HCT116 (cell line): ENCODE measurements at regions not wholly inside any gene's neighbourhood (a gene's known extent, or its start where the extent isn't known, plus 50 kb on each side); places are given as distances from the start of the nearest gene placed in this dataset.

ENCODE experiments used
- ATAC-seq: fragments of 200-7000 bp; cut with Tn5 transposase; 2 replicates; pipeline ENCODE4 v1.9.1; 2020; ENCODE audit warnings: mild to moderate bottlenecking, moderate library complexity
- BruUV-seq: library from RNA; stranded (reverse); fragments of 400-500 nt; replicated peaks from 2 replicates; lab custom pipeline; 2021; lab: Mats Ljungman, UMichigan
- CTCF ChIA-PET: fragments of 300-600 bp; sonication (Branson Sonifier 250); formaldehyde crosslinking; loops from one replicate; lab custom pipeline; 2021; ENCODE audit warnings: antibody characterized with exemption; lab: Charles Lee
- POLR2A ChIA-PET: fragments of 300-600, 350-600 bp; sonication (Branson Sonifier 250); formaldehyde crosslinking; loops from one replicate; lab custom pipeline; 2021; ENCODE audit warnings: antibody characterized with exemption; lab: Charles Lee
- RAD21 ChIA-PET, 2 experiments: fragments of 300-600 bp; sonication (Branson Sonifier 250); formaldehyde crosslinking; loops; one replicate each; lab custom pipeline; 2023; ENCODE audit warnings: low total read pairs in 2 of 2; ENCODE audit not compliant: uncharacterized antibody in 2 of 2, unreplicated experiment in 2 of 2, low non-redundant PET in 1 of 2; lab: Charles Lee
- DNase-seq: peaks from one replicate; pipeline ENCODE4 v3.0.0-alpha.2; 2010; ENCODE audit warnings: low read depth, low spot score
- H2AFZ ChIP-seq: fragments of 200-600 bp; shearing (Covaris generic), sonication (generic); 2 replicates; pipeline ENCODE4 v1.6.1; 2017; ENCODE audit warnings: low read depth, mixed run types, mixed read lengths, antibody characterized with exemption, low read length; ENCODE audit not compliant: poor library complexity, severe bottlenecking
- H3K27ac ChIP-seq: 2 replicates; pipeline ENCODE4 v1.5.1; 2012; ENCODE audit warnings: low read depth, low read length
- H3K27me3 ChIP-seq: fragments of 200-600 bp; sonication (generic); 2 replicates; pipeline ENCODE4 v1.6.1; 2016; ENCODE audit warnings: mixed run types, low read length, mixed read lengths; ENCODE audit not compliant: insufficient read depth
- H3K36me3 ChIP-seq, 2 experiments: fragments of 200-500 bp in 1 of 2; fragments of 200-600 bp in 1 of 2; sonication (Bioruptor generic) in 1 of 2; sonication (generic) in 1 of 2; 2 replicates each; pipeline versions ENCODE4 v1.5.1 to v1.6.1; 2014 to 2016; ENCODE audit warnings: low read length in 2 of 2, inconsistent platforms in 1 of 2, mixed read lengths in 1 of 2, mixed run types in 1 of 2; ENCODE audit not compliant: insufficient read depth in 2 of 2, control insufficient read depth in 1 of 2
- H3K4me1 ChIP-seq, 2 experiments: fragments of 200-600 bp in 1 of 2; sonication (generic) in 1 of 2; 2 replicates each; pipeline versions ENCODE4 v1.5.1 to v1.6.1; 2012 to 2017; ENCODE audit warnings: low read length in 2 of 2, inconsistent platforms in 1 of 2, mild to moderate bottlenecking in 1 of 2, mixed read lengths in 1 of 2, mixed run types in 1 of 2, moderate library complexity in 1 of 2; ENCODE audit not compliant: insufficient read depth in 2 of 2, control insufficient read depth in 1 of 2
- H3K4me2 ChIP-seq: fragments of 200-600 bp; sonication (generic); 2 replicates; pipeline ENCODE4 v1.6.1; 2017; ENCODE audit warnings: mixed run types, low read length, mixed read lengths
- H3K4me3 ChIP-seq, 2 experiments: fragments of 200-600 bp in 1 of 2; sonication (generic) in 1 of 2; replicated peaks in 1 of 2; 2 replicates each; pipeline ENCODE4 v1.5.1; 2011 to 2016; ENCODE audit warnings: low read length in 2 of 2, control low read depth in 1 of 2, low read depth in 1 of 2, mild to moderate bottlenecking in 1 of 2, mixed read lengths in 1 of 2, mixed run types in 1 of 2
- H3K79me2 ChIP-seq: fragments of 200-600 bp; sonication (generic); 2 replicates; pipeline ENCODE4 v1.6.1; 2017; ENCODE audit warnings: mild to moderate bottlenecking, mixed run types, low read length, moderate library complexity, mixed read lengths; ENCODE audit not compliant: insufficient read depth
- H3K9ac ChIP-seq: fragments of 200-600 bp; sonication (generic); 2 replicates; pipeline ENCODE4 v1.6.1; 2016; ENCODE audit warnings: low read length, mixed read lengths
- H3K9me2 ChIP-seq: fragments of 200-600 bp; sonication (generic), shearing (Covaris generic); 2 replicates; pipeline ENCODE4 v1.6.1; 2017; ENCODE audit warnings: mixed run types, mild to moderate bottlenecking, moderate library complexity; ENCODE audit not compliant: insufficient read depth
- H3K9me3 ChIP-seq, 2 experiments: fragments of 200-500 bp in 1 of 2; fragments of 200-600 bp in 1 of 2; sonication (Bioruptor generic) in 1 of 2; sonication (generic) in 1 of 2; 2 replicates each; pipeline ENCODE4 v1.6.1; 2014 to 2017; ENCODE audit warnings: low read length in 2 of 2, mixed read lengths in 2 of 2, inconsistent platforms in 1 of 2, low read depth in 1 of 2, mild to moderate bottlenecking in 1 of 2, mixed run types in 1 of 2, moderate library complexity in 1 of 2; ENCODE audit not compliant: control insufficient read depth in 1 of 2, insufficient read depth in 1 of 2
- H4K20me1 ChIP-seq: fragments of 200-600 bp; sonication (generic), shearing (Covaris generic); 2 replicates; pipeline ENCODE4 v1.6.1; 2017; ENCODE audit warnings: mixed run types, mild to moderate bottlenecking, moderate library complexity; ENCODE audit not compliant: insufficient read depth
- ATF3 ChIP-seq: IDR thresholded peaks from 2 replicates; pipeline ENCODE4 v1.6.1; 2012
- CBX3 ChIP-seq: IDR thresholded peaks from 2 replicates; pipeline ENCODE4 v1.6.1; 2012; ENCODE audit warnings: low read depth
- CEBPB ChIP-seq: IDR thresholded peaks from 2 replicates; pipeline ENCODE4 v1.6.1; 2012; ENCODE audit warnings: low read depth
- EGR1 ChIP-seq: IDR thresholded peaks from 2 replicates; pipeline ENCODE4 v1.6.1; 2012; ENCODE audit warnings: low read depth
- ELF1 ChIP-seq: IDR thresholded peaks from 2 replicates; pipeline ENCODE4 v1.6.1; 2012; ENCODE audit warnings: low read depth, borderline replicate concordance
- EZH2 ChIP-seq: fragments of 200-600 bp; sonication (generic); IDR thresholded peaks from 2 replicates; pipeline ENCODE4 v1.6.1; 2017; ENCODE audit warnings: antibody characterized with exemption, mixed run types
- EZH2phosphoT487 ChIP-seq: fragments of 200-600 bp; IDR thresholded peaks from 2 replicates; pipeline ENCODE4 v1.6.1; 2018; ENCODE audit warnings: antibody characterized with exemption, borderline replicate concordance
- FOSL1 ChIP-seq: IDR thresholded peaks from 2 replicates; pipeline ENCODE4 v1.6.1; 2012; ENCODE audit warnings: low read depth
- JUND ChIP-seq: IDR thresholded peaks from 2 replicates; pipeline ENCODE4 v1.6.1; 2012
- POLR2A ChIP-seq: IDR thresholded peaks from 2 replicates; pipeline ENCODE4 v1.7.0; 2011; ENCODE audit warnings: borderline replicate concordance; ENCODE audit not compliant: insufficient read depth, insufficient read length; ENCODE audit errors: extremely low read depth
- RAD21 ChIP-seq: IDR thresholded peaks from 2 replicates; pipeline ENCODE4 v1.6.1; 2012; ENCODE audit warnings: low read depth, mild to moderate bottlenecking
- SIN3A ChIP-seq: IDR thresholded peaks from 2 replicates; pipeline ENCODE4 v1.6.1; 2012; ENCODE audit warnings: low read depth
- YY1 ChIP-seq: IDR thresholded peaks from 2 replicates; pipeline ENCODE4 v1.6.1; 2011; ENCODE audit warnings: low read length, low read depth, moderate library complexity, mild to moderate bottlenecking; ENCODE audit not compliant: insufficient replicate concordance; ENCODE audit errors: extremely low read depth
- ZBTB33 ChIP-seq: IDR thresholded peaks from 2 replicates; pipeline ENCODE4 v1.6.1; 2011; ENCODE audit warnings: mild to moderate bottlenecking, low read length, moderate library complexity; ENCODE audit not compliant: insufficient replicate concordance; ENCODE audit errors: extremely low read depth
- ZFX ChIP-seq: fragments of 450-650 bp; IDR thresholded peaks from 2 replicates; pipeline ENCODE4 v1.6.1; 2017
- ZNF274 ChIP-seq: fragments of 200-500 bp; sonication (Bioruptor generic); IDR thresholded peaks from 2 replicates; pipeline ENCODE4 v1.6.1; 2014; ENCODE audit warnings: mild to moderate bottlenecking, low read depth, low read length, inconsistent platforms
- intact Hi-C: fragments of 100-400 bp; cut with micrococcal nuclease; formaldehyde crosslinking; loops from 2 replicates; pipeline ENCODE4 v1.10.0; 2022

- ATAC-seq = no peak
- ChIA-PET CTCF (no interaction called here), POLR2A (no interaction called here), RAD21 (no interaction called here)
- DNase-seq = no peak
- TF ChIP-seq YY1 = no peak
- no peak for TF ChIP-seq ATF3
- no peak for TF ChIP-seq JUND
- TF ChIP-seq ZBTB33 = no peak
- no peak for TF ChIP-seq RAD21
- no peak for TF ChIP-seq EGR1
- TF ChIP-seq ELF1 = no peak
- no peak for TF ChIP-seq ZNF274
- no peak for TF ChIP-seq POLR2A
- no peak for TF ChIP-seq SIN3A
- no peak for TF ChIP-seq CBX3
- no peak for TF ChIP-seq ZFX
- no peak for TF ChIP-seq CEBPB
- no peak for TF ChIP-seq EZH2phosphoT487
- TF ChIP-seq EZH2 = no peak
- TF ChIP-seq FOSL1 = no peak
- no peaks in the 10 kb centered on the region for H3K4me1 ChIP-seq
- no TSS peak for BruUV-seq
- no peaks in the 10 kb centered on the region for H3K9me2 ChIP-seq
- no peak overlapping the region for H3K4me3 ChIP-seq
- H3K27ac ChIP-seq = no peak overlapping the region
- H3K36me3 ChIP-seq = no peaks in the 10 kb centered on the region
- no peak overlapping the region for H3K9ac ChIP-seq
- no peak overlapping the region for H2AFZ ChIP-seq
- no peaks in the 10 kb centered on the region for H3K79me2 ChIP-seq
- H3K4me2 ChIP-seq = no peak overlapping the region
- H3K9me3 ChIP-seq = no peaks in the 10 kb centered on the region
- intact Hi-C loops = no loop called here
- H3K27me3 ChIP-seq = 0 out of 2 replicates have a peak, but pooled peaks cover 4% of the 10 kb centered on the region
- H4K20me1 ChIP-seq = no peaks in the 10 kb centered on the region
Observed at GRCh38 chr9:38289236-38289865, 103.2 kb upstream of the ALDH1B1 start.
